AG20443 (cell line): ENCODE measurements at regions not wholly inside any gene's neighbourhood (a gene's known extent, or its start where the extent isn't known, plus 50 kb on each side); places are given as distances from the start of the nearest gene placed in this dataset.

Source experiments
- DNase-seq: peaks from one replicate; pipeline ENCODE4 v3.0.0; 2012; ENCODE audit warnings: low spot score, mixed read lengths

DNA sequence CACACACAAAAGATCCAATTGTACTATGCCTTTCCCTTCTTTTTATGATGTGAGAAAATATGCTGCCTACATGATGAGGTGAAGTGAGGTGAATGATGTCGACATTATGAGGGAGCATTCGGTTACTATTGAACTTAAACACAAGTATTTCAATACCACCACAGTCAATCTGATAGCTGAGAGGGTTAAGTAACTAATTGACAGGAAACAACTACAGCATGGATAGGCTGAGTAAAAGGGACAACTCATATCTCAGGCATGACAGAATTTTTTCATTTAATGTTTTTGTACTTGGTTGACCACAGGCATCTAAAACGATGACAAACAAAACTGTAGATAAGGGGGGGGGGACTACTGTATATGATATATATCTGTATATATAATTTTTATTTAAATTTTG, 488.9 kb downstream of the SH2D4B start:
- no peak for DNase-seq

DNA sequence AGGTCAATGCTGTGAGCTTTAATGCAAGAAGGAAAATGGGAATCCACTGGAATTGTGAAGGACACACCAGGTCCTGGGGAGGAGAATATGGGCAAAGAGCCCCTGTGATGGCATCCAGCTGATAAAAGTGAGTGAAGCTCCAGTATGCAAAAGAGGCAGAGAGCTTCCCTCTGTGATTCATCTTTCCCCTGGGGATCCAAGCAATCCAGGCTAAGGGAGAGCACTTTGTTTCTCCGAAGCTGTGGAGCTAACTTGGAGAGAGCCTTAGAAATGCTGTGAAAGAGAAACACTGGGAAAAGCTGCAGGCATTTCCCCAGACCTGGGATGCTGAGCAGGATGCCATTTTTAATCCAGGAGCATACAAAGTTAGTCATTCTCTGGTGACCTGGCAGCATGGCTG, 489.5 kb downstream of the SH2D4B start:
- no peak for DNase-seq

DNA sequence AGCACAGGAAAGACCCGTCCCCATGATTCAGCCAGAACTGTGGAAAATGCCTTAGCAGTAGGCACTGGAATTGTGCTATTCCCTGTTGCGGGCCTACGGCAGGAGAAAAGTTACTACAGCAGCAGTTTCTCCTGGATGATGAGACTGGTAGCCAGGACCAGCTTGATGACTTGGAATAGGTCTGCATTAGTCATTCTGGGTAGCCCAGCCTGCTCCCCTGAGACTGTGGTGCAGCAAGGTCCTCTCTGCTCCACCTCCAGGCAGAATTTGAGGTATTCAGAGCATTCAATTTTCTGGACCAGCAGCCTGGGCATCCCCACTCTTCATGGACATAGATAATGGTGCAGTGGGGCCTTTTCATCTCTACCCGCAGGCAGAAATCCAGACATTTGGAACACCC, 490.0 kb downstream of the SH2D4B start:
- no peak for DNase-seq

DNA sequence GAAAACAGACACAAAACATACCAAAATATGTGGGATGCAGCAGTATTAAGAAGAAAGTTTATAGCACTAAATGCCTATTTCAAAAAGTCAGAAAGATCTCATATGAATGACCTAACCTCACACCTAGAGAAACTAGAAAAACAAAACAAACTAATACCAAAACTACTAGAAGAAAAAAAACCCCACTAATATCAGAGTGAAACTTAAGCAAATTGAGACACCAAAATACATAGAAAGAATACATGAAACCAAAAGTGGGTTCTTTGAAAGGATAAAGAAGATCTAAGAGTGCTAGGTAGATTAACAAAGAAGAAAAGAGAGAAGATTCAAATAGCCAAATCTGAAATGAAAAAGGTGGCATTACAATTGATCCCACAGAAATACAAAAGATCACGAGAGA, 494.1 kb downstream of the SH2D4B start:
- DNase-seq = no peak

DNA sequence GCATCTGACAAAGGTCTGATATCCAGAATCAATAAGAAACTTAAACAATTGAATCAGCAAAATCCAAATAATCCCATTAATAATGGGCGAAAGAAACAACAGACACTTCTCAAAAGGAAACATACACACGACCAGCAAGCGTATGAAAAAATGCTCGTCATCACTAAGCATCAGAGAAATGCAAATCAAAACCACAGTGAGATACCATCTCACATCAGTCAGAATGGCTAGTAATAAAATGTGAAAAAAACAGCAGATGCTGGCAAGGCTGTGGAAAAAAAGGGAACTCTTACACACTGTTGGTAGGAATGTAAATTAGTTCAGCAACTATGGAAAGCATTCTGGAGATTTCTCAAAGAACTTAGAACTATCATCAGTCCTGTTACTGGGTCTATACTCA, 496.7 kb downstream of the SH2D4B start:
- DNase-seq = no peak

DNA sequence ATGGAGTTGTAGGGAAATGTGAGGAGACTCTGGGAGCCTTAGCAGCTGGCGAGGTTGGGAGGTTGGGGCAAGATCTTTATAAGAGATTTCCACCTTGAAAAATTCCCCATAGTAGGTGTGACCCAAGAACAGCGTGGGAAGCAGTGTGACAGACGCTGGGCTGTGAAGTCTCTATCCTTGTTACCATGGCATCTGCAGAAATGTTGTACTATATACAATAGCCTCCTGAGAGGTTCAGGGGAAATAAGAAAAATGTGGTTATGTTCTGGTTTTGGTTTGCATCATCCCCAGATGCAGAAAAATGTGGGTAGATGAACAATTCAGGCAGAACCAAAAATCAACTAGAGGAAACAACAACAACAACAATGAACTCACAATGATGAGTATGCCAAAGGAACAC, 498.6 kb downstream of the SH2D4B start:
- no peak for DNase-seq

DNA sequence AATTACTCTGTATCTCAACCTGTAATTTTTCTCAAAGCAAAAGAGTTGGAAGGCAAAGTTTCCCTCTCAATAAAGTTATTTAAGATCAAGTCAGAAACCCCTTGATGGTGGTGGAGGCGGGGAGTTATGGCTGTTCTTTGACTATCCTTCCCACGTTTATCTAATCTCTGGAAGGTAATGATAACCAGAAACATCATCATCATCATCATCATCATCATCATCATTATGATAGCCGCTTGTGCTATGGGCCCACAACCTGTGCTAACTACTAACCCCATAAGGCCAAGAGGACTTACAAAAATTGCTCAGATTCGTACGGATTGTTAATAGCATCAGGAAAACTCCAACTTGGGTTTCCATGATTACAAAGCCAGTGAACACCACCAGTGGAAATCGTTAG, 502.3 kb downstream of the SH2D4B start:
- no peak for DNase-seq

DNA sequence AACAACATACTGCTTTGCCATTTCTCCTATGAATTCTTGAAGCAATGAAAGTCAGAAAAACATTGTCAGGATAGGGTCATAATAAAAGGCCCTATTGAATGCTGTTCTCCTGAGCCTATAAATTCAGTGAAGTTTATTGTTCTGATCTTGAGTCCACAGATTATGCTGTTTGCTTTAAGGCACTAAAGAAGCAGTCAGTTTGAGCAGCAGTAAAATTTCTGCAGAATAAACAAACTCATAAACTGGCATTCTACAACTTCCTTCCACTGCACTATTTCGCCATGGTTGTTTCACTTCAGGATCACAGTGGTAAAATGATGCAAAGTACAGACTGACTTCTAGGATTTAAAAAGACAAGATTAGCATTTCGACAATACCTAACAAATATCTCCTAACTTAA, 503.2 kb downstream of the SH2D4B start:
- DNase-seq = no peak

DNA sequence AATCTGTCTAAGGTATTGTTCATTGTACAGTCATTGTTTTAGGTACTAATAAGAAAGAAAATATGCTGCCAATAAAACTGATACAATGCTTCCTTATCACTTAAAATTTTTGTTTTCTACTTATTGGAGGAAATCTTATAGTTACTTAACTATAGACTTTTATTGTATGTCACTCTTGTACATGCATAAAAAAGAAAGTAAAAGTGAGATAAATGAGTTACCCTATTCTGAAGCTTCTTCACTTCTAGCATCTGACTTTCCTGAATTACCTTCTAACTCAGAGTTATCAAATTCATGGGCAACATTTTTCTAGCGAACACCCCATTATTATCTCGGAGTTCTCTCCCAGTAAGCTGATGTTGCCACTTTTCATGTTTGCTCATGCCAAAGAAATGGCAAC, 504.9 kb downstream of the SH2D4B start:
- DNase-seq = no peak

DNA sequence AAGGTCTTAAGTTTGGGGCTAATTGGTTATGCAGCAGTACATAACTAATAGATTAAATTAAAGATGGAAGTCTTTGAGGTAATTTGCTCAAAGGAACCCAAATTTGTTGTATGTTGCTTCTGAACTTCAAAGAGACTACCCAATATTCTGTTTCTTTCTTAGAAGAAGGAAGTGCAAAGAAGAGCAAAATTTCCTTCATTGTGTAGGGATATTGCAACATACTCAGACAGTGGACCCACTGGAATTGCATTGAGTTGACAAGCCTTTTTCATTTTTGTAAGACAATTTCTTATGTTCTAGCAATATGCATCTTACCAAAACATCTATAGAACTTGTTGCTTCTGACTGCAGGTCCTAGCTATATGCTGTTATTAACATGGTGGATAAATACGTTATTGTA, 527.8 kb downstream of the SH2D4B start:
- DNase-seq = no peak

DNA sequence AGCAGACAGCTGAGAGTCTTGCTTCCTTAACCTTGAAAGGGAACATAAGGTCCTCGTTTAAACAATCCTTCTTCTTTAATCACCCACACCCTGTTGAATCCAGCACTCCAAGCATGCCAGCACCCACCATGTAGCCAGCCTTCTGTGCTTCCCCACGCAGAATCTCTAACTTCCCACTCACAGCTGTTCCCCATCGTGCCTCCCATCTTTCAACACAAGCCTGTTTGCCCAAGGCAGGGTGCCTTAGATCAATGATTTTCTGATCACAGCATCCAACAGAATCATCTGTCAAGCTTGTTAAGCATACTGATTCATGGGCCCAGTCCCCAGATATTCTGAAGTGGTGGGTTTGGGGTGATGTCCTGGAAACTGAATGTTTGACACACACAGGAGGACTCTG, 530.8 kb downstream of the SH2D4B start:
- no peak for DNase-seq

DNA sequence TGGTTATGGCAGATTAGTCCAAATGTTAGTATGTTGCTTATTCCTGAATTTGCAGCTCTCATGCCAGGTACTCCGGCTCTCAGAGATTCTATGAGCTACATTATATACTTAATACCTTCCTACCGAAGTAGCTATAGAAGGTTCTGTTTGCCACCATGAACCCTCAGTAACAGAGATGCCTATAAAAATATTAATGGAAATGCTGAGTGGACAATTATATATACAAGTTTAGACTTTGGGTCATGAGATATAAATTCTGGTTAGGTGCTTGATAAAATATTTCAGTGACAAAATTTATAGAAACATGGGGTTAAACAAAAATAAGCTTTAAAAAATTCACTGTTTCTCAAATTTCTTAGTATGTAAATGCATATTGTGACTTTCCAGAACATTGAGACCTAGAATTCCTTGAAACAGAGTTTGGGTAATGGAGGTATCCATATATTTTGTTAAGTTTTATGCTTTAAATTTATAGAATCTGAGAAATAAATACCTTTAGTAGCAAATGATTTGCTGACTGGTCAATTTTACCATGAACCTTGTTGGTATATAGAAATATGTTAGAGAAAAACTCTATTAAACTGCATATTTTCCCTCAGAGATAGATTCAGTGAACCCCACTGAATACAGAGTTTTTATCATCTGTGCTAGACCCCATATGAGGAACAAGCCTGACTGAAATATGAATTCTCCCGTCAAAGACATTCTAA, 533.5 kb downstream of the SH2D4B start:
- DNase-seq = no peak

DNA sequence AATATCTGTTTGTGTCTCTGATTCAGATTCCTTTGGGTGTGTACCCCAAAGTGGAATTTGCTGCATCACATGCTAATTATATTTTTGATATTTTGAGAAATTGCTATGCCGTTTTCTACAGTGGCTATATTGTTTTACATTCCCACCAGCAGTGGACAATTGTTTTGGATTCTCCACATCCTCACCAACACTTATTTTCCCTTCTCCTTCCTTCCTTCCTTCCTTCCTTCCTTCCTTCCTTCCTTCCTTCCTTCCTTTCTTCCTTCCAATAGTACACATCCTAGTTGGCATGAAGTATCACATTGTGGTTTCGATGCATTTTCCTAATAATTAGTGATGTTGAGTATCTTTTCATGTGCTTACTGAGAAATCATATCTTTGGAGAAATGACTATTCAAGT, 535.5 kb downstream of the SH2D4B start:
- no peak for DNase-seq

DNA sequence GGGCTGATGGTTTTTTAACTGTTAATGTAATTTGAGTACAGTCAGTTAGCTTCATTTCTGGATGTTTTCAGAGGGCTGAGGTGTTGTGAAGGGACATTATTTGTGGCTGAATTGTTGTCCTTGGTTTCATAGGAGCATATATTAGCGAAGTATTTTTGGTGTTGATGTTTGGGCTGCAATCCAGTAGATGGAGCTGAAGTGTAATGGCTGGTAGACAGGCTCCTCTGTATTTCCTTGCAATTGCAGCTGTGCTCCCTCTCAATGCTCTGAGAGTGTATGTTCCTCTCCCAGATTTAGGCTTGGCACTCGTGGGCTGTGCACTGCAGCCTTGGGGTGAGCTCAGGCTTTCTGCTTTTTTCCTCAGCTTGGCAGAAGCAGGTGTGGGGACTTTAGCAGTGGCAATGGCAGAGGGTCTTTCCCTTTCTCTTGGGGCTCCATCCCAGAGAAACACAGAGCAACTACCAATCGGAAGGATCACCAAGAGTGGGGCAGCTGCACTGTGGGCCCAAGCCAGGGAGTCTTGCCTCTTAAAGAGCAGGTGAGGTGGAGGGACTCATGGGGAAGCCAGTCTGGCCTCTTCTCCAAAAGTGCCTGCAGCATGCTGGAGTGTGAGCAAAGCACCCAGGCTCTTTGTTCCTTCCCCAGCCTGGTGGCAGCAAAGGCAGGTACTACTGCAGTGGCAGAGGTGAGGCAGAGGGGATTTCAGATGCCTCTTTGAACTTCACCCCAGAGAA, 544.4 kb downstream of the SH2D4B start:
- no peak for DNase-seq

DNA sequence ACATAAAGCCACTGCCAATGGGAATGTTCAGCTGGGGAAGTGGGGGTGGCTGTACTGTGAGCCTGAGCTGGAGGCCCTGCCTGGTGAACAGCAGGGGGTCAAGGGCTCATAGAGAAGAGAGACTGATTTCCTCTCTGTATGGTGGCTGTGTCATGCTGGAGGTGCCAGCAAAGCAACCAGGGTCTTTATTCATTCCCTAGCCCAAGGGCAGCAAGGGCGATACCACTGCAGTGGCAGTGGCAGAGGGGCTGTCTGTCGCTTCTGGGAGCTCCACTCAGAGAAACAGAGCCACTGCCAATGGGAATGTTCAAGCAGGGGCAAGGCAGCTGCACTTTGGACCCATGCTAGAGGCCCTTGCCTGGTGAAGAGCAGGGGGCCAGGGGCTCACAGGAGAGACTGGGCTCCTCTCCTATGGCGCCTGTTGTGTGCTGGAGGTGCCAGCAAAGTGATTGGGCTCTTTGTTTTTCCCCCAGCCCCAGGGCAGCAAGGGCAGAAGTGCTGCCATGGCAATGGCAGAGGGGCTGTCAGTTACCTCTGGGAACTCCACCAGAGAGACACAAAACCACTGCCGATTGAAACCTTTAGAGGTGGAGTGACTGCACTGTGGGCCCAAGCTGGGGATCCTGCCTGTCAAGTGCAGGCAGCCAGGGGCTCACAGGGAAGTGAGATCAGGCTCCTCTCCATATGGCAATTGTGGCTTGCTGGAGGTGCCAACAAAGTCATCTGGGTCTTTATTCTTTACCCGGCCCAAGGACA, 545.1 kb downstream of the SH2D4B start:
- DNase-seq = no peak

DNA sequence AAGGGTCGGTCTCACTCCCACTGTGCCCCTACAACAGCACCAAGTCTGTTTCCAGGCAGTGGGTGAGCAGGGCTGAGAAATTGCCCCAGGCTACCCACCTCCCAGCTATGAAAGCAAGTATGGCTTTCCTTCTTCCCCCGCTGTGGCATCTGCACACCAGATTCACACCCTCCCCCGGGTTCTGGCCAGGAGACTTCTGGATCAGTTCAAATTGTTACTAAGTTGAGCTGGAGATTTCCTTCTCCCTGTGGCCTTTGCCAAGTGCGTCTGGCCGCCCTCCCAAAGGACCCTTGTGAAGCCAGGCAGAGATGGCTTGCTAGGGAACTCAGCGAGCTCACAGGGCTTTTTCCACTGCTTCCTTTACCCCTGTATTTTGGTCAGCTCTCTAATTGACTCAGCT, 555.4 kb downstream of the SH2D4B start:
- no peak for DNase-seq

DNA sequence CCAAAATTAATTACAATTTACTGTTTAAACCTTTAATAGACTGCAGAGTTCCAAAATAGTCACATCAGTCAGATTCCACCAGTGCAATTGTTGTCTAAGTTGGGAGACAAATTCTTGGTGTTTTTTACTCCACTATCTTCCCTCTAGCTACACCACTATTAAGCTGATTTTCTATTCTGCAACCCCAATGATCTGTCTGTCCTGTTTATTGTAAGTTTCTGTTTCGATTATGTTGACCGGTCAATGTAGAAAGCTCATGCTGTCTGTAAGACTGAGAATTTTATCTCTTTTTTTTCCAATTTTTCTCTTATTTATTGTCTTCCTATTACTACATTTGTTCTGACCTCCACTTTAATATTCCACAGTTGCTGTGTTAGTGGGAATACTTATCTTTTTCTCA, 557.5 kb downstream of the SH2D4B start:
- DNase-seq = no peak

DNA sequence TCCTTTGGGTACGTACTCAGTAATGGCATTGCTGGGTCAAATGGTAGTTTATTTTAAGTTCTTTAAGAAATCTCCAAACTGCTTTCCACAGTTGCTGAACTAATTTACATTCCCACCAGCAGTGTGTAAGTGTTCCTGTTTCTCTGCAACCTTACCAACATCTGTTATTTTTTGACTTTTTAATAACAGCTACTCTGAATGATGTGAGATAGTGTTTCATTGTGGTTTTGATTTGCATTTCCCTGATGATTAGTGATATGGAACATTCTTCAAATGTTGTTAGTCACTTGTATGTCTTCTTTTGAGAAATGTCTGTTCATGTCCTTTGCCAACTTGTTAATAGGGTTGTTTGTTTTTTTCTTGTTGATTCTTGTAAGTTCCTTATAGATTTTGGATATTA, 558.9 kb downstream of the SH2D4B start:
- no peak for DNase-seq

DNA sequence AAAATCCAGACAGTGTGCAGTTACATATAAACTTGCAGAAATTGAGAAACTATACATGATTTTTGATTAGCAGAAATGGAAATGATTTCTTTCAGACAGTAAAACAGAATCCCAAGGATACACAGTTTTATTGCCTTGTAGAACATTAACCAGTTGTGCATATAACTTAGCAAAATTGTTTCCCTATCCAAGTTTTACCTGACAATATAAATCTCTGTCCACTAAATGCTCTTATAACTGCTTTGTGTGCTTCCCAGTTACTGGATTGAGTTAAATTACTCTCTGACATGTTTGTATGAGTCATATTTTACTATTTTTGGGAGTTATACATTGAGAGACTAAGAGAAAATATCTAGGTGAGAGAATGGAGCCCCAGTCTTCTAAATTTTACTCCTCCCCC, 563.4 kb downstream of the SH2D4B start:
- DNase-seq = no peak

DNA sequence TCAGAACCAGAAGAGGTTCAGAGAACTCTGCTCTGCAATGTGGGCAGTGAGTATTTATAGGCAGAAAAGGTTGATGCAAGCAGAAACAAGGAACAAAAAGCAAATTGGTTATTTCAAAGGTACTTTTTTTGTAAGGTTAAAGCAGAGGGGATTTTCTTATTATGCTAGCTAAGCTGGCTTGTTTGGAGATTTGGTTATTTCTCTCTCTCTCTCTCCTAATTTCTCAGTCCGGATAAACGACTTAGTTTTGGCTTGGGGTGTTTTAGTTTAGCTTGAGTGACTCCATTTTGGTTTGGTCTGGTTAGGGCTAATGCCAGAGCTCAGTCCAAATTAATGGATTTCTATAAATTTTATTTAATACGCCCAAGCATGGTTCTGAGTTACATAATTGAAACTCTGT, 566.8 kb downstream of the SH2D4B start:
- DNase-seq = no peak

DNA sequence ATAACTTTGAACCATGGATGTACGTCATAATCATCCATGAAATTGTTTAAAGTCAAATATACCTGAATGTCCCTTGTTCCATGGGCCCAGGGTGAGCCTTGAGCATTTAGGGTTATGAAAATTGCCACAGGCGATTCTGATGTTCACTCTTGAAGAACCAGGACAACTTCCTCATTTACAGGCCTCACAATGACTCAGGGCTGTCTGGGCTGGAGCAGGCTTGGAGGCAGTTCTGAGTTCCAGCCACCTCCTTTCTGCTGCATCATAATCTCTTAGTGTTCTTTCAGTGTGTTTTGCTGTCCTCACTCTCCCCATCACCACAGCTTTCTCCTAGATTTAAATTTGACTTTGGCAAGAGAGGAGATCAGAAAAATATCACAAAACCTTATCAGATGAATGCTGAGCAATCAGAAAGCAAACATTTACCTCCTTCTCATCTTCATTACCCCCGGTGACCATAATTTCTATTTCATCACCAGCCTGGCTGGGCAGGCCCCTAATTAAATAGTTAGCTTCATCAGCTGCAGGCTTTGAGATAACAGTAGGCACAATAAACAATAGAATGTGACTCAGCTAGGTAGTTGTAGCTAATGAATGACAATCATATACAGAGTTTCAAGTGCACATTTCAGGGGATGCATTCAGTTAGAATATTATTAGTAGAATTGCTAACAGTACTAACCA, 571.0 kb downstream of the SH2D4B start:
- DNase-seq = no peak

DNA sequence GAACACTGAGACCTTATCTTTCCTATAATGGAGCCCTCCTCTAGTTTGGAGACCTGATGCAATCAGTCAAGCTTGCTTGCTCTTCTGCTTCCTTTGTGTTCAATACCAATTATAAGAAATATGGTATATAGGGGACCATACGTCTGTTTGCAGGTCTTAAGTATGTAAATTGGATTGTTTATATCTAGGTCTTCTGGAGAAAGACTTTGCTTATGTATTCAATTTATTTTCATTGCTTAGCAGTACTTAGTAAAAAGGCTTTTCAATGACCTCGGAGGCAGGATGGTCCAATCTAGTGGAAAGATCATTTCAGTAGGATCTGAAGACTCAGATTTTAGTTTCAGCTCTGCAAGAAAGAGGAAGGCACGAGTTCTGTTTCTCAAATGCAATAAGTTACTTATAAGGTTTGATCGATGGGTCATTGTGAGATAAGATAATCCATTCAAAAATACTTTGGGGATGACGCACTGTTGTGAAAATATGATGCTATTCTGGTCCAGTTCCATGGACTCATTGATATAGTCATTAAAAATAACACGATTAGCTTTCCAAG, 571.6 kb downstream of the SH2D4B start:
- no peak for DNase-seq
